Loucy (cell line): ENCODE measurements at regions not wholly inside any gene's neighbourhood (a gene's known extent, or its start where the extent isn't known, plus 50 kb on each side); places are given as distances from the start of the nearest gene placed in this dataset.

Source experiments
- EZH2phosphoT487 ChIP-seq: fragments of 200-600 bp; IDR thresholded peaks from 2 replicates; pipeline ENCODE4 v1.6.1; 2018; ENCODE audit warnings: antibody characterized with exemption, mild to moderate bottlenecking, moderate library complexity, borderline replicate concordance
- TF ChIP-seq, protein P1 (sequence below): fragments of 200-600 bp; sonication (generic); conservative IDR thresholded peaks from 2 replicates; pipeline ENCODE4 v1.5.1; 2014; ENCODE audit warnings: mild to moderate bottlenecking, antibody characterized with exemption, low read length

DNA sequence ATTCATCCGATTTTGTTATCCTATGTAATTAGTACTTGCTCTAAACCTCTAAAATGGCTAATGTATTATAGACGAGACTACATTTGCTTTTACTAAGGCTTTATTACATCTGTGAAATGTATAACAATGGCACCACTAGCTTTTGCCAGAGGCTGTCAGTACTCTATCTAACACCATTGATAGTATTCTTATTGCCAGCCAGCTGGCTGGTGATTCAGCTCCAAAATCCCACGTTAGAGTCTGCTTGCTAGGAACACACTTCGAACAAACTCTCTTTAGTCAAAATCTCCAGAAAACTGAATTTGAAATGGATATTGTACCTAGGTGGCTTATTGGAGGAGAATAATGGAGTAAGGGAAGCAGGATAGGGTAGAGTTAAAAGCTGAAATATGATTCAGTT is 839.2 kb downstream of the SLC6A15 start:
- TF ChIP-seq, protein P1, sequence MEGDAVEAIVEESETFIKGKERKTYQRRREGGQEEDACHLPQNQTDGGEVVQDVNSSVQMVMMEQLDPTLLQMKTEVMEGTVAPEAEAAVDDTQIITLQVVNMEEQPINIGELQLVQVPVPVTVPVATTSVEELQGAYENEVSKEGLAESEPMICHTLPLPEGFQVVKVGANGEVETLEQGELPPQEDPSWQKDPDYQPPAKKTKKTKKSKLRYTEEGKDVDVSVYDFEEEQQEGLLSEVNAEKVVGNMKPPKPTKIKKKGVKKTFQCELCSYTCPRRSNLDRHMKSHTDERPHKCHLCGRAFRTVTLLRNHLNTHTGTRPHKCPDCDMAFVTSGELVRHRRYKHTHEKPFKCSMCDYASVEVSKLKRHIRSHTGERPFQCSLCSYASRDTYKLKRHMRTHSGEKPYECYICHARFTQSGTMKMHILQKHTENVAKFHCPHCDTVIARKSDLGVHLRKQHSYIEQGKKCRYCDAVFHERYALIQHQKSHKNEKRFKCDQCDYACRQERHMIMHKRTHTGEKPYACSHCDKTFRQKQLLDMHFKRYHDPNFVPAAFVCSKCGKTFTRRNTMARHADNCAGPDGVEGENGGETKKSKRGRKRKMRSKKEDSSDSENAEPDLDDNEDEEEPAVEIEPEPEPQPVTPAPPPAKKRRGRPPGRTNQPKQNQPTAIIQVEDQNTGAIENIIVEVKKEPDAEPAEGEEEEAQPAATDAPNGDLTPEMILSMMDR: no peak
- no peak for TF ChIP-seq EZH2phosphoT487
